ENCODE measurements at regions not wholly inside any gene's neighbourhood (a gene's known extent, or its start where the extent isn't known, plus 50 kb on each side); places are given as distances from the start of the nearest gene placed in this dataset.

DNA sequence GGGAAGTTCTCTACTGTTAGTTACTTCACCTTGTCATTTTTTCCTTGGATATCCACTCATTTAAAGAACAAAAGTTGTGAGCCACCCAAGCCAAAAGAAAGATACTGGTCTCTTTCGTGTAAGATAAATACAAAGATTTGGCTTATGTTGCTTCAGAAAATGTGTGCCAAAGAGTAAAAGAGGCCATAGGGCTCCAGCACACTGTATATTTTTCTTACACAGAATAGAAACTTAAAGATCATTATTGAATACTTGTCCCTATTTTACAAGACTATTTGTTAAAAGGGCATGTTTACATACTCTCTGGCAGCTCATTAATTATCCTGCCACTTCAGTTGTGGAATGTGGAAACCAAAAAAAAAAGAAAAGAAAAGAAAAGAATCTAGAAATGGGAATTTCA lies 284.2 kb upstream of the LRRC7 start:
- TF ChIP-seq, protein P1, sequence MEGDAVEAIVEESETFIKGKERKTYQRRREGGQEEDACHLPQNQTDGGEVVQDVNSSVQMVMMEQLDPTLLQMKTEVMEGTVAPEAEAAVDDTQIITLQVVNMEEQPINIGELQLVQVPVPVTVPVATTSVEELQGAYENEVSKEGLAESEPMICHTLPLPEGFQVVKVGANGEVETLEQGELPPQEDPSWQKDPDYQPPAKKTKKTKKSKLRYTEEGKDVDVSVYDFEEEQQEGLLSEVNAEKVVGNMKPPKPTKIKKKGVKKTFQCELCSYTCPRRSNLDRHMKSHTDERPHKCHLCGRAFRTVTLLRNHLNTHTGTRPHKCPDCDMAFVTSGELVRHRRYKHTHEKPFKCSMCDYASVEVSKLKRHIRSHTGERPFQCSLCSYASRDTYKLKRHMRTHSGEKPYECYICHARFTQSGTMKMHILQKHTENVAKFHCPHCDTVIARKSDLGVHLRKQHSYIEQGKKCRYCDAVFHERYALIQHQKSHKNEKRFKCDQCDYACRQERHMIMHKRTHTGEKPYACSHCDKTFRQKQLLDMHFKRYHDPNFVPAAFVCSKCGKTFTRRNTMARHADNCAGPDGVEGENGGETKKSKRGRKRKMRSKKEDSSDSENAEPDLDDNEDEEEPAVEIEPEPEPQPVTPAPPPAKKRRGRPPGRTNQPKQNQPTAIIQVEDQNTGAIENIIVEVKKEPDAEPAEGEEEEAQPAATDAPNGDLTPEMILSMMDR (IDR thresholded peaks at IDR 0.05; ENCODE audit: low read depth, low read length) = no peak
- no peak overlapping the region for H3K4me3 ChIP-seq (ENCODE audit: low read depth, low read length)

GRCh38 chr1:69284508-69284907 lies 283.2 kb upstream of the LRRC7 start:
- no peak overlapping the region for H3K4me3 ChIP-seq (ENCODE audit: low read depth, low read length)
- TF ChIP-seq, protein P1 (IDR thresholded peaks at IDR 0.05; ENCODE audit: low read depth, low read length) = no peak

DNA sequence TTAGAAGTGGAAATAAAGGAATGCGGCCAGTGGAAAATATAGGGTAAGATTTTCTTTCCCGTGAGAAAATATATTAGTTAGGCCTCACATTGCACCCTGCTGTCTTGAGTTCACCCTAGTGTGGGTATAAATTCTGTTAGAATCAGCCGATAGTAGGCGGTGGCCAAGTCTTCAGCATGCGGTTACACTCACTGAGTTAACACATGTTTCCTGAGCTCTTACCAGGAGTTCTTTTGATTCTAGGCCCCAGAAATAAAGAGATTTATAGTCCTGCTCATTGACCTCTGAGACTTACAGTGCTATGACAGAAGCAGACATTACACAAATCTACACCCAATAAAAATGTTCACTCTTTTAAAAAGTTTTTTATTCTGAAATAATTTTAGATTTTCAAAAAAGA lies 279.3 kb upstream of the LRRC7 start:
- TF ChIP-seq, protein P1 (IDR thresholded peaks at IDR 0.05; ENCODE audit: low read depth, low read length) = no peak

DNA sequence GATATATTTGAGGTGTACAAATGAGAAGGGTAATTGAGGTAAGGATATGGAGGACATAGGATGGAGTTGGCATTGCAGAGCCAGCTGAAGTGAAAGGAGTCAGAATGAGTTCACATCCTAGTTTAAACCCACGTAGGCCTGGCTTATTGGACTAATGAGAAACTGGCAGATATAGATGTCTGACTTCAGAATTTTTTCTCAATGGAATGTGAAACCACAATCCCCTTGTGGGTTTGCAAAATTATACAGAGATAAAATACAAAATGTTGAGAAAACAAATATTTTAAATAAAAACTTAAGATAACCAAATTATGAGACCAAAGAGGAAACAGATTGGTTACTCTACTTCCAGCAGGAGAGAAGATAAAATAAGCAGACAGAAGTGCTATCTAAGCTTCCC lies 277.4 kb upstream of the LRRC7 start:
- TF ChIP-seq, protein P1 (IDR thresholded peaks at IDR 0.05; ENCODE audit: low read depth, low read length) = no peak
- no peak overlapping the region for H3K4me3 ChIP-seq (ENCODE audit: low read depth, low read length)

More for the DNA sequence above, 279.3 kb upstream of the LRRC7 start:
- H3K4me3 ChIP-seq (ENCODE audit: low read depth, low read length) = no peak overlapping the region

DNA sequence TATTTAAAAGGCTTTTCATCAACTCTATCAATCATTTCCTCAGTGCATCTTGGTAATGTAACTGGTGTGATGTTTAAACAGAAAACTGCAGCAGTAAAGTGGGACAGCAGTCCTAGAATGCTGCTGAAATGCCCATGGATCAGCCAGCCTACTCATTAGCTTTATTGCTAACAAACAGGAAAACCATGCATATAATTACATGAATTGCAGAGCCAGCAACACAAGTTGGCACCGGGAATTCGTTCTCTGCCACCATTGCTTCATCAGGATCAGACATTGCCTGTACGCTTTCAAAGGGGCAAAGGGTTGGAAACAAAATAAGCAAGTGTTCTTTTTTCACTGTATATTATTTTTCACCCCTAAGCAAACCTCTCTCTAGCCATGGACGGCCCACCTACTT lies 276.2 kb upstream of the LRRC7 start:
- H3K4me3 ChIP-seq (ENCODE audit: low read depth, low read length) = no peak overlapping the region
- TF ChIP-seq, protein P1 (IDR thresholded peaks at IDR 0.05; ENCODE audit: low read depth, low read length) = no peak

DNA sequence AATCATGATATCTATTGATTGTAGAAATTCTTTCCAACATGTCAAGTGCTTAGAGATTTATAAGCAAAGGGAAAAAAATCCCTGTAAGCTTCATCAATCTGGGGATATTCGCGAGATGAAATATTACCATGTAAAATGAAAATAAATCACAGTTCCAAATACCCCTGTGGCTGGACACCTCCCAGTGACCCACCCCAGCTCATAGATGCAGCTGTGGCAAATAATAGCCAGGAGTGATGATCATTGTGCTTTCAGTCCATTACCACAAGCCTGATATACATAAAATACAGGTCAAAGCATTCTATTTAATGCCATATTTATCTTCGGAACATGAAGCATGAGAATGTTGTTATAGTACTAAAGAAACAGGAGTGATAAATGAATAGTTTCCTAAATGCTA lies 274.9 kb upstream of the LRRC7 start:
- TF ChIP-seq, protein P1 (IDR thresholded peaks at IDR 0.05; ENCODE audit: low read depth, low read length) = no peak
- H3K4me3 ChIP-seq (ENCODE audit: low read depth, low read length) = no peak overlapping the region

DNA sequence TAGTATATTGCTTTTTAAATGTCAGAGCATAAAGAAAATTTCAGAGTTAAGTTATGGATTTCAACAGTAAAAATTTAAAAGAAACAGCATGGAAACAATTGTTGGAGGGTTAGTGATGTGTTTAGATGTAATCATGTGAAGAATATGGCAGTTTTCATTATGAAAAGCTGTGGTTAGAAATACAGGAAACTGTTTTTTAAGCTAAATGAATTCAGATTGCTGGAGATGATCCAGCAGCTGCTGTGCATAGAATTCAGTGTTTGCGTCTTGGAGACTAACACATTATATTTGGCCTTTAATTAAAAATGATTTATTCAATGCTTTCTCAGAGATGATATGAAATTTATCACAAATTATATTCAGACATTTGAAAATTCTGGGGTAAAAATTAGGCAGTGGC lies 273.6 kb upstream of the LRRC7 start:
- H3K4me3 ChIP-seq (ENCODE audit: low read depth, low read length) = no peak overlapping the region
- TF ChIP-seq, protein P1 (IDR thresholded peaks at IDR 0.05; ENCODE audit: low read depth, low read length) = no peak

Measured in WI38 (cell line).